ENCODE measurements at regions not wholly inside any gene's neighbourhood (a gene's known extent, or its start where the extent isn't known, plus 50 kb on each side); places are given as distances from the start of the nearest gene placed in this dataset.

DNA sequence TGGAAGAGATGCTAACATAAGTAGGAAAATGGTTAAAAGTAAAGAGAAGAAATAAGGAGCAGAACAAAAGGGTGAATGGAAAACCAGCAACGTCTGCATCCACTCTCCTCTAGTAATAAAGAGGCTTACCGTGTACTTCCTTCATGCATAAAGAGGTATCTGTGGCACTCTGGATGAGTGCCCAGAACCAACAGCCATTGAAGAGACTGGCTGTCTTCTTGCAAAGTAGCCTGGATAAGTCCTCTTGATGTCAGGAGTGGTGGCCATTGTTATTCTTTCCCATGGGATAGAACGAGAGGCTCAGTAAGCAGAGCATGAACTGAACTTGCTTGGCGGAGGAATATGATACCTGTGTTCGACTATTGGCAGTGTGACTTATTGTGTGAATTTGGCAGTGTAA, 186.2 kb upstream of the RASGRP1 start:
- Histone ChIP-seq H4K20me1 (ENCODE audit: insufficient read depth) (no peaks in the 10 kb centered on the region), H3K9ac (ENCODE audit: low read length) (no peak overlapping the region), H3K79me2 (replicated peaks; ENCODE audit: insufficient read depth, low read length) (no peaks in the 10 kb centered on the region), H3K27me3 (ENCODE audit: insufficient read depth, low read depth, low read length) (no peaks in the 10 kb centered on the region), H2AFZ (ENCODE audit: low read depth, low read length) (no peak overlapping the region), H3K36me3 (ENCODE audit: insufficient read depth, low read length) (no peaks in the 10 kb centered on the region), H3K27ac (ENCODE audit: low read length) (no peak overlapping the region), H3K9me2 (ENCODE audit: insufficient read depth, low read length) (no peaks in the 10 kb centered on the region), H3K4me3 (ENCODE audit: low read length) (no peak overlapping the region), H3K4me2 (ENCODE audit: low read length) (no peak overlapping the region), H3F3A (ENCODE audit: insufficient read depth, low read length, poor library complexity, severe bottlenecking) (no peaks in the 10 kb centered on the region), H3K9me3 (ENCODE audit: low read length) (no peaks in the 10 kb centered on the region)
- TF ChIP-seq TAF1 (IDR thresholded peaks at IDR 0.05; ENCODE audit: low read depth) (no peak), RAD21 (conservative IDR thresholded peaks at IDR 0.05) (no peak), MXI1 (conservative IDR thresholded peaks at IDR 0.05; ENCODE audit: poor library complexity, severe bottlenecking) (no peak), SMC3 (conservative IDR thresholded peaks at IDR 0.05; ENCODE audit: poor library complexity) (no peak), EZH2 (IDR thresholded peaks at IDR 0.05; ENCODE audit: borderline replicate concordance, insufficient read depth, low read length, poor library complexity, severe bottlenecking) (no peak), EP300 (conservative IDR thresholded peaks at IDR 0.05; ENCODE audit: poor library complexity, severe bottlenecking) (no peak), POLR2AphosphoS5 (IDR thresholded peaks at IDR 0.05) (no peak)
- TF ChIP-seq, protein P1, sequence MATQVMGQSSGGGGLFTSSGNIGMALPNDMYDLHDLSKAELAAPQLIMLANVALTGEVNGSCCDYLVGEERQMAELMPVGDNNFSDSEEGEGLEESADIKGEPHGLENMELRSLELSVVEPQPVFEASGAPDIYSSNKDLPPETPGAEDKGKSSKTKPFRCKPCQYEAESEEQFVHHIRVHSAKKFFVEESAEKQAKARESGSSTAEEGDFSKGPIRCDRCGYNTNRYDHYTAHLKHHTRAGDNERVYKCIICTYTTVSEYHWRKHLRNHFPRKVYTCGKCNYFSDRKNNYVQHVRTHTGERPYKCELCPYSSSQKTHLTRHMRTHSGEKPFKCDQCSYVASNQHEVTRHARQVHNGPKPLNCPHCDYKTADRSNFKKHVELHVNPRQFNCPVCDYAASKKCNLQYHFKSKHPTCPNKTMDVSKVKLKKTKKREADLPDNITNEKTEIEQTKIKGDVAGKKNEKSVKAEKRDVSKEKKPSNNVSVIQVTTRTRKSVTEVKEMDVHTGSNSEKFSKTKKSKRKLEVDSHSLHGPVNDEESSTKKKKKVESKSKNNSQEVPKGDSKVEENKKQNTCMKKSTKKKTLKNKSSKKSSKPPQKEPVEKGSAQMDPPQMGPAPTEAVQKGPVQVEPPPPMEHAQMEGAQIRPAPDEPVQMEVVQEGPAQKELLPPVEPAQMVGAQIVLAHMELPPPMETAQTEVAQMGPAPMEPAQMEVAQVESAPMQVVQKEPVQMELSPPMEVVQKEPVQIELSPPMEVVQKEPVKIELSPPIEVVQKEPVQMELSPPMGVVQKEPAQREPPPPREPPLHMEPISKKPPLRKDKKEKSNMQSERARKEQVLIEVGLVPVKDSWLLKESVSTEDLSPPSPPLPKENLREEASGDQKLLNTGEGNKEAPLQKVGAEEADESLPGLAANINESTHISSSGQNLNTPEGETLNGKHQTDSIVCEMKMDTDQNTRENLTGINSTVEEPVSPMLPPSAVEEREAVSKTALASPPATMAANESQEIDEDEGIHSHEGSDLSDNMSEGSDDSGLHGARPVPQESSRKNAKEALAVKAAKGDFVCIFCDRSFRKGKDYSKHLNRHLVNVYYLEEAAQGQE (IDR thresholded peaks at IDR 0.05; ENCODE audit: borderline replicate concordance): no peak
- TF ChIP-seq, protein P2, sequence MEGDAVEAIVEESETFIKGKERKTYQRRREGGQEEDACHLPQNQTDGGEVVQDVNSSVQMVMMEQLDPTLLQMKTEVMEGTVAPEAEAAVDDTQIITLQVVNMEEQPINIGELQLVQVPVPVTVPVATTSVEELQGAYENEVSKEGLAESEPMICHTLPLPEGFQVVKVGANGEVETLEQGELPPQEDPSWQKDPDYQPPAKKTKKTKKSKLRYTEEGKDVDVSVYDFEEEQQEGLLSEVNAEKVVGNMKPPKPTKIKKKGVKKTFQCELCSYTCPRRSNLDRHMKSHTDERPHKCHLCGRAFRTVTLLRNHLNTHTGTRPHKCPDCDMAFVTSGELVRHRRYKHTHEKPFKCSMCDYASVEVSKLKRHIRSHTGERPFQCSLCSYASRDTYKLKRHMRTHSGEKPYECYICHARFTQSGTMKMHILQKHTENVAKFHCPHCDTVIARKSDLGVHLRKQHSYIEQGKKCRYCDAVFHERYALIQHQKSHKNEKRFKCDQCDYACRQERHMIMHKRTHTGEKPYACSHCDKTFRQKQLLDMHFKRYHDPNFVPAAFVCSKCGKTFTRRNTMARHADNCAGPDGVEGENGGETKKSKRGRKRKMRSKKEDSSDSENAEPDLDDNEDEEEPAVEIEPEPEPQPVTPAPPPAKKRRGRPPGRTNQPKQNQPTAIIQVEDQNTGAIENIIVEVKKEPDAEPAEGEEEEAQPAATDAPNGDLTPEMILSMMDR (IDR thresholded peaks at IDR 0.05; ENCODE audit: poor library complexity, severe bottlenecking): no peak

DNA sequence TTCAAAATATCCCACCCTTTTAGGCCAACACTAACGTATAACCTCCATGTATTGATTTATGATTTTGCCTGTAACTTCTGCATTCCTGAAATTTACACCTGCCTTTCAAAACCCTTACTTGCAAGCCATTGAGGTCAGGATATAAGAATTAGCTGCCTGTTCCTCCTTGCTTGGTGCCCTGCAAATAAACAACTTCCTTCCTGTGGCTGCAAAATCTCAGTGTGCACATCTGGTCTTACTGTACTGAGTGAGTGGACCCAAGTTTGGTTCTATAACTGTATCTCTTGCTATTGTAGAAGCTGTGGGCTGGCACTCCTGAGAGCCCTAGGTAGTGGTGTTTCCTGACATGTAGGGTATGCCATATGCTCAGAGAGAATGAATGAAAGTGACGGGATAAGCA, 191.1 kb upstream of the RASGRP1 start:
- TF ChIP-seq SMC3 (conservative IDR thresholded peaks at IDR 0.05; ENCODE audit: poor library complexity): no peak
- no peak for TF ChIP-seq POLR2AphosphoS5 (IDR thresholded peaks at IDR 0.05)
- TF ChIP-seq RAD21 (conservative IDR thresholded peaks at IDR 0.05): no peak
- TF ChIP-seq, protein P2 (IDR thresholded peaks at IDR 0.05; ENCODE audit: poor library complexity, severe bottlenecking): no peak
- TF ChIP-seq, protein P1 (IDR thresholded peaks at IDR 0.05; ENCODE audit: borderline replicate concordance): no peak
- TF ChIP-seq EP300 (conservative IDR thresholded peaks at IDR 0.05; ENCODE audit: poor library complexity, severe bottlenecking): no peak
- no peak for TF ChIP-seq MXI1 (conservative IDR thresholded peaks at IDR 0.05; ENCODE audit: poor library complexity, severe bottlenecking)
- no peak for TF ChIP-seq TAF1 (IDR thresholded peaks at IDR 0.05; ENCODE audit: low read depth)
- TF ChIP-seq EZH2 (IDR thresholded peaks at IDR 0.05; ENCODE audit: borderline replicate concordance, insufficient read depth, low read length, poor library complexity, severe bottlenecking): no peak
- no peaks in the 10 kb centered on the region for H3K9me3 ChIP-seq (ENCODE audit: low read length)
- H3F3A ChIP-seq (ENCODE audit: insufficient read depth, low read length, poor library complexity, severe bottlenecking): no peaks in the 10 kb centered on the region
- H3K9me2 ChIP-seq (ENCODE audit: insufficient read depth, low read length): no peaks in the 10 kb centered on the region
- no peak overlapping the region for H3K4me2 ChIP-seq (ENCODE audit: low read length)
- no peak overlapping the region for H3K4me3 ChIP-seq (ENCODE audit: low read length)
- H3K27me3 ChIP-seq (ENCODE audit: insufficient read depth, low read depth, low read length): no peaks in the 10 kb centered on the region
- no peak overlapping the region for H3K9ac ChIP-seq (ENCODE audit: low read length)
- no peaks in the 10 kb centered on the region for H4K20me1 ChIP-seq (ENCODE audit: insufficient read depth)
- H3K79me2 ChIP-seq (replicated peaks; ENCODE audit: insufficient read depth, low read length): no peaks in the 10 kb centered on the region
- H2AFZ ChIP-seq (ENCODE audit: low read depth, low read length): no peak overlapping the region
- H3K36me3 ChIP-seq (ENCODE audit: insufficient read depth, low read length): no peaks in the 10 kb centered on the region
- H3K27ac ChIP-seq (ENCODE audit: low read length): no peak overlapping the region
